Stomach (tissue), 4 donors: ENCODE measurements at regions not wholly inside any gene's neighbourhood (a gene's known extent, or its start where the extent isn't known, plus 50 kb on each side); places are given as distances from the start of the nearest gene placed in this dataset.

Source experiments
- EP300 ChIP-seq: sonication (generic); formaldehyde crosslinking; IDR thresholded peaks from one replicate; pipeline ENCODE4 v1.6.1; 2017; ENCODE audit warnings: antibody characterized with exemption
- POLR2AphosphoS5 ChIP-seq, 3 donors: sonication (generic); formaldehyde crosslinking; IDR thresholded peaks; one replicate each; pipeline ENCODE4 v1.6.1; 2016; ENCODE audit warnings: antibody characterized with exemption in 3 of 3

GRCh38 chr10:128206676-128207075 is 80.5 kb upstream of the MKI67 start:
- TF ChIP-seq EP300 (no peak), POLR2AphosphoS5 (IDR thresholded peaks at IDR 0.05) (no peak)
